Head of caudate nucleus (tissue), 42 donors: ENCODE measurements at regions not wholly inside any gene's neighbourhood (a gene's known extent, or its start where the extent isn't known, plus 50 kb on each side); places are given as distances from the start of the nearest gene placed in this dataset.
A peak's percentile ranks its signal among the peaks of the same experiment; 100 is the strongest.

Experiments
- DNase-seq, 42 donors: peaks; one replicate each; pipeline versions ENCODE4 v3.0.0 to v3.0.0-alpha.2; 2020 to 2021; ENCODE audit warnings: mixed read lengths in 7 of 42
- intact Hi-C: fragments of 100-400 bp; cut with DNase I; formaldehyde crosslinking; loops from one replicate; pipeline ENCODE4 v1.15.0; 2022

DNA sequence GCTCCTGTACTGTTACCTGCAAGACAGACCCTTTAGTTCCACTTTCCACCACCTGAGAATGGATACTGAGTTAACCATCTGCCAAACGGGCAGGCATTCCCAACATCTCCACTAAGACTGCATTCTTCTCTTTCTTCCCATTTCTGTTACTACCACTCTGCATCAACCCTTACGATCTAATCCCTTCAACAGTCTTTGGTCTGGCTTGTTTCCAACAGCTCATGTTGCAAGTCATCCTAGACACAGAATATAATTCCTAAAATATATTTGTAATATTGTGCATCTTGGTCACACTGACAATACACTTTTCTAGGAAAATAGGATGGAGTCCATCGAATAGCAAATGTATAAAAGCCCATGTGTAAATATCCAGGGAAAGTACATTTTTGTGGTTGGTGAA is 166.7 kb downstream of the SIPA1L2 start:
- intact Hi-C loops: no loop called here
- DNase-seq: no peak

DNA sequence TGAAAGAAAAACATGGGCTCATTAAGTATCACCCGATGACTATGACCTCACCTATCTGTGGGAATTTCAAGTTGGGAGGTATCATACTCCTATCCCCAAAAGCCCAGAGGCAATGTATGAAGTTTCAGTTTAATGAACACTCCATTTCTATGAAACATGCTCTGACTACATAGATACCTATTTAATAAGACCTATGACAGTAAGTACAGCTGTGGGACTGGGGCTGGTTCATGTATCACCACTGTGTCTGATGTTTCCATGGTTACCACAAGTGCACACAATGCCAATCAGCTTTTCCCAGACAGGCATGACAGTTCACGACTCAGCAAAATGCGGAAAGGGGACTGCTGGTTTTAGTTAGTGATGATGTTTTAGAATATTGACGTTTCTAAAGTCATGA is 167.7 kb downstream of the SIPA1L2 start:
- intact Hi-C loops: no loop called here
- DNase-seq: no peak

DNA sequence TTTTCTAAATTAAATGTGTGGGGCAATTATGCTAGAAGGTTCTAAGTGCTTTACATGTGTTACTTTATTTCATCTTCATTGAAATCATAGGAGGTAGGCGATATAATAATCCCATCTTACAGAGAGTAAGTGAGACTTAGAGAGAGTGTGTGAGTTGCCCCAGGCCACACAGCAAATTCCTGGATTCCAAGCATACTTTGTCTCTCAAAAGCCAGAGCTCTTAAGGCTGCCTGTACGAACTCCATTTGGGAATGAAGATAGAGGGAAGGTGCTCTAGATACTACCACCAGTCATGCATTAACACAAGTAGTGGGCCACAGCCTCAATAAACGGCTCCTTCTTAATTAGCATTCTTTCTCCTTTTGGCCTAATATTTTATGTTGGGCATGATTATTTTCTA is 170.1 kb downstream of the SIPA1L2 start:
- no peak for DNase-seq
- intact Hi-C loops: no loop called here

- DNase-seq: no peak
- intact Hi-C loops: no loop called here
Measured at GRCh38 chr1:232459087-232459486, 170.8 kb downstream of the SIPA1L2 start.

DNA sequence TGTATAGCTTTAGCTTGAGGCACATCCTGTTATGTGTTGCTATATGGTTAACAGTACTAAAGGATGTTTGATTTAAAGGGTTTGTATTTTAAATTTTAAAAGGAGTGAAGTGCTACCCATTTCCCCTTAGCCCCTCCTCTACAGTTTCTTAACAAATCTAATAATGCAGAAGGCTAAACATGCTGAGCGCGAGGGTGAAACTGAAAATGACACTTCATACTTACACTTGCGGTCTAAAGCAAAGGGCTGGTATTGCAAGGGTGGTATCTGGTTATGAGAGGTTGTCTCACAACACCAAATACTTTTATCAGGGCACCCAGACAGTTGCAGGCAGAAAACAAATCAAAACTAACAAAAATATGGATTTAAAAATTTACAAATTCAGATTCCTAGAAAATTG is 172.3 kb downstream of the SIPA1L2 start:
- intact Hi-C loops: no loop called here

DNA sequence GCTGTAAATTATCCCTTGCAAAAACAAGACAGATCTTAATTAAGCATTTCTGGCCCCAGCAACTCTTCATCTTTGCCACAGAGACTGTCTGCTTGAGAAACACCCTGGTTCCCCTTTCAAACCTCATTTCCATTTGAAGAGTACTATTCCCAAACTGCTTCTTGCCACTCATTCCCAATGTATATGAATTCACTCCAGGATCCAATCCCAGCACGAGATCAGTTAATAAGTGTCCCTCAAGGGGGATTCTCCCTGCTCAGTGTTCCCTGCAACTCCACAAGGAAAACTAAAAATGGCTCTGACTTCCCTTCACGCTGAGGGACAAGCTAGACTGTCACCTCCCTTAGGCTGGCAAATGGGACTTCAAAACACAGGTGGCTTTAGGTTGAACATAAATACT is 173.2 kb downstream of the SIPA1L2 start:
- DNase-seq: no peak

More for the DNA sequence above, 172.3 kb downstream of the SIPA1L2 start:
- DNase-seq: no peak

GRCh38 chr1:232454227-232454886 is 175.6 kb downstream of the SIPA1L2 start:
- intact Hi-C loops: no loop called here
- no peak for DNase-seq

More for the DNA sequence above, 173.2 kb downstream of the SIPA1L2 start:
- intact Hi-C loops: no loop called here

- no peak for DNase-seq
- intact Hi-C loops: no loop called here
Measured at GRCh38 chr1:232452736-232453440, 177.0 kb downstream of the SIPA1L2 start.

DNA sequence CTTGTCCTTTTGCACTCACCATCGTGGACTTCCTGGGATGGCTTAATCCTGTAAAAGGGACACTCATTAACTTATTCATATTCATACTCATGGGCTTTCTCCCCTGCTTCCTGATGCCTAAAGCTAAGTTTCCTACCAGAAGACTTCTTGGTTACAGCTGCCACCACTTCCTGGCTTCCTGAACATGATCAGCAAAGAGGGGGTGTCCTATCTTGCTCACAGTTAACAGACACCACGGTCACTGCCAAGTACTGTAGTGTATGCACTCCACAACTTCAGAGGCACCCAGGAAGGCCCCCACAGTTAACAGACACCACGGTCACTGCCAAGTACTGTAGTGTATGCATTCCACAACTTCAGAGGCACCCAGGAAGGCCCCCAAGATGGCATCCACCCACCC is 177.8 kb downstream of the SIPA1L2 start:
- DNase-seq: no peak
- intact Hi-C loops: no loop called here

- intact Hi-C loops: no loop called here
- no peak for DNase-seq
Measured at GRCh38 chr1:232451506-232451905, 178.4 kb downstream of the SIPA1L2 start.

GRCh38 chr1:232450615-232451014 is 179.3 kb downstream of the SIPA1L2 start:
- intact Hi-C loops: no loop called here
- DNase-seq: no peak

- intact Hi-C loops: no loop called here
Measured at GRCh38 chr1:232447125-232447524, 182.8 kb downstream of the SIPA1L2 start.

GRCh38 chr1:232445361-232446106 is 184.4 kb downstream of the SIPA1L2 start:
- intact Hi-C loops: no loop called here
- no peak for DNase-seq

More at GRCh38 chr1:232447125-232447524, 182.8 kb downstream of the SIPA1L2 start:
- no peak for DNase-seq

DNA sequence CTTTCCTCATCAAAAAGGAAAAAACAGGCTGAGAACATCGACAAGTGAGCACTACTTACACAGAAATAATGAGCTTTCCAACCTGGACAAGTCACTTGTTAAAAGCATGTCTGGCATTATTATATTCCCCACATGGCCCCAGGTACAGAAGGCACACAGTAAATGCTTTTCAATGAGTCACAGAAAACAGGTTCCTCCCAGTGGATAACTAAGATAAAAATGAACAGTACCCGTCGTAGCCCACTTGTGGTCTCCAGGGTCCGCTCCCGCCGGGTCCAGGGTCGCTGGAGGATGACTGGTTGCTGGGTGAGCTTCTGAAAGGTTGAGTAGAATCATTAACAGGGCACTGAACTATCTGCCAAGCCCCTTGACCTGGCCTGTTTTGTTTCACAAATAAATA is 186.6 kb downstream of the SIPA1L2 start:
- no peak for DNase-seq
- intact Hi-C loops: no loop called here

GRCh38 chr1:232441036-232441411 is 188.9 kb downstream of the SIPA1L2 start:
- intact Hi-C loops: no loop called here
- no peak for DNase-seq

GRCh38 chr1:232440325-232441035 is 189.5 kb downstream of the SIPA1L2 start:
- intact Hi-C loops: no loop called here
- DNase-seq: no peak

DNA sequence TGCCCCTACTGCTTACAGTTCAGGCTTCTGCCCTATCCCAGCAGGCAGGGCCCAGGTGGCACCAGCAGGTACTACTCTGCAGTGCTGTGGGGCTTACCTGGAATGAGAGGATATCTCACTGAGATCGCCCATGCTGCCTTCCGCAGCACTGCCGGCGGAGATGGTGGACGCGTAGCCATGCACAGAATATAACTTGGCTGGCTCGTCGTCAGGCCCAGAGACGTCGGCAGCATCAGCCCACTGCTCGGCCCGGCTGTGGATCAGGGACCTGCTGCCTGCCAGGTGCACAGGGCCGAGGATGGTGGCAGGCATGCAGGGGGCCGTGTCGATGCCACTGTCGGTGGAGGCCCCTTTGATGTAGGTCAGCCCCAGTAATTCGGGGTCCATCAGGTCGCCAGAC is 190.9 kb downstream of the SIPA1L2 start:
- intact Hi-C loops: no loop called here
- no peak for DNase-seq

DNA sequence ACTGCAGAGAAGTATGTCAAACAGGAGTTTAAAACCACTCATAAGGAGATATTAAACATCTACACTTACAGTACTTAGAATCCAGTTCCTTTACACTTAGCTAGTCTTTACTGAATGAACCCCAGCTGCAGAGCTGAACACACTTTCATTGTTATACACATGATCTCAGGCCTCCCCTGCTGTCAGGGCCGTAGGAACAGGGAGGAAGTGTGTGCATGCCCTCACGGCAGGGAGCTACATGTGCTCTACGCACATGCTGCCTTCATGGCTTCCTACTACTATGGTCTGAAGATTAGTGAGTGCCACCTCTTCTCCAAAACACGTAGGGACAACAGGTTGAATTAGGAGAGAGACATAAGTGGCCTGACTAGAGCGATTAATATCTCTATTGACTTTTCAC is 191.5 kb downstream of the SIPA1L2 start:
- intact Hi-C loops: no loop called here
- DNase-seq: peak in 13 of 42 donors; percentile 12 to 63 (median 22)

DNA sequence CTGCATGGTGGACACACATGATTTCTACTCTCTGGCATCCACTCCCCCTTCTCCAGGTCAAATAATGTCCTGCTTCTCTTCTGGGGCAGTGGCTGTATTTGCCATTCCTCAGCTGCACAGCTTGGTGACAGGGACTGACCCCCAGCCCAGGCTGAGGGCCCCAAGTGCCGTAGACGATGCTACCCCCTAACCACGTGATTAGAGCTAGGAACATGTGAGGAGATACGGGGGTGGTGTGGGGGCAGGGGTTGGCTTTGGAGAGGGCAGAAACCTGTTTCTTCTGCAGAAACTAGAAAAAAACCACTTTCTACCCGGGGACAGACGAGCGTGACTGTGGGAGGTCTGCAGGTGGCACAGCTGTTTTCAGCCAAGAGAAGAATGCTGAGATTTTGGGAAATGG is 192.4 kb downstream of the SIPA1L2 start:
- intact Hi-C loops: no loop called here
- DNase-seq: no peak

- intact Hi-C loops: no loop called here
- no peak for DNase-seq
Measured at GRCh38 chr1:232435729-232436128, 194.2 kb downstream of the SIPA1L2 start.
